ENCODE measurements at regions not wholly inside any gene's neighbourhood (a gene's known extent, or its start where the extent isn't known, plus 50 kb on each side); places are given as distances from the start of the nearest gene placed in this dataset.

- intact Hi-C loops (cut with DNase I) = no loop called here
- no peak for ATAC-seq
Measured at GRCh38 chr21:25005388-25005787, 601.9 kb downstream of the MRPL39 start.

GRCh38 chr21:25002676-25003075, 604.6 kb downstream of the MRPL39 start:
- ATAC-seq (no peak), DNase-seq (ENCODE audit: missing footprints) (no peak)
- intact Hi-C loops (cut with DNase I) = no loop called here

More at GRCh38 chr21:25005388-25005787, 601.9 kb downstream of the MRPL39 start:
- no peak for DNase-seq (ENCODE audit: missing footprints)

- DNase-seq (ENCODE audit: missing footprints) = no peak
- ATAC-seq = no peak
- intact Hi-C loops (cut with DNase I) = no loop called here
Measured at GRCh38 chr21:24995216-24995615, 612.1 kb downstream of the MRPL39 start.

GRCh38 chr21:24994717-24995116, 612.6 kb downstream of the MRPL39 start:
- ATAC-seq = no peak
- intact Hi-C loops (cut with DNase I) = no loop called here
- no peak for DNase-seq (ENCODE audit: missing footprints)

- DNase-seq (ENCODE audit: missing footprints) (no peak), ATAC-seq (no peak)
- intact Hi-C loops (cut with DNase I) = no loop called here
Measured at GRCh38 chr21:24989516-24989915, 617.8 kb downstream of the MRPL39 start.

GRCh38 chr21:24988941-24989340, 618.3 kb downstream of the MRPL39 start:
- no peak for DNase-seq (ENCODE audit: missing footprints)
- no peak for ATAC-seq
- intact Hi-C loops (cut with DNase I) = no loop called here

GRCh38 chr21:24976238-24976637, 631.0 kb downstream of the MRPL39 start:
- ATAC-seq (no peak), DNase-seq (ENCODE audit: missing footprints) (no peak)
- intact Hi-C loops (cut with DNase I) = no loop called here

- no peak for ATAC-seq
- DNase-seq (ENCODE audit: missing footprints) = no peak
- intact Hi-C loops (cut with DNase I) = no loop called here
Measured at GRCh38 chr21:24969068-24969467, 638.2 kb downstream of the MRPL39 start.

GRCh38 chr21:24955275-24955961, 651.9 kb downstream of the MRPL39 start:
- no peak for ATAC-seq
- DNase-seq (ENCODE audit: missing footprints) = no peak
- intact Hi-C loops (cut with DNase I) = no loop called here

- intact Hi-C loops (cut with DNase I) = no loop called here
- ATAC-seq (no peak), DNase-seq (ENCODE audit: missing footprints) (no peak)
Measured at GRCh38 chr21:24948186-24948585, 659.1 kb downstream of the MRPL39 start.

GRCh38 chr21:24945910-24946309, 661.4 kb downstream of the MRPL39 start:
- no peak for ATAC-seq
- DNase-seq (ENCODE audit: missing footprints) = no peak
- intact Hi-C loops (cut with DNase I) = no loop called here

- ATAC-seq = no peak
- intact Hi-C loops (cut with DNase I) = no loop called here
- no peak for DNase-seq (ENCODE audit: missing footprints)
Measured at GRCh38 chr21:24941316-24942185, 665.7 kb downstream of the MRPL39 start.

GRCh38 chr21:24939291-24939690, 668.0 kb downstream of the MRPL39 start:
- ATAC-seq (no peak), DNase-seq (ENCODE audit: missing footprints) (no peak)
- intact Hi-C loops (cut with DNase I) = no loop called here

GRCh38 chr21:24938573-24938972, 668.7 kb downstream of the MRPL39 start:
- DNase-seq (ENCODE audit: missing footprints) = no peak
- ATAC-seq = no peak
- intact Hi-C loops (cut with DNase I) = no loop called here

- ATAC-seq (no peak), DNase-seq (ENCODE audit: missing footprints) (no peak)
- intact Hi-C loops (cut with DNase I) = no loop called here
Measured at GRCh38 chr21:24935991-24936390, 671.3 kb downstream of the MRPL39 start.

GRCh38 chr21:24910591-24910990, 696.7 kb downstream of the MRPL39 start:
- no peak for DNase-seq (ENCODE audit: missing footprints)
- ATAC-seq = no peak
- intact Hi-C loops (cut with DNase I) = no loop called here

GRCh38 chr21:24903994-24904635, 703.2 kb downstream of the MRPL39 start:
- intact Hi-C loops (cut with DNase I) = no loop called here
- DNase-seq (ENCODE audit: missing footprints) (no peak), ATAC-seq (no peak)

GRCh38 chr21:24899138-24899537, 708.1 kb downstream of the MRPL39 start:
- ATAC-seq (no peak), DNase-seq (ENCODE audit: missing footprints) (no peak)
- intact Hi-C loops (cut with DNase I) = loop anchor here (5.0 kb wide), 1 partner anchor 488 kb away; no protein-coding TSS in a partner anchor

- intact Hi-C loops (cut with DNase I) = loop anchor here (2.0 to 5.0 kb wide), 2 partner anchors 415 to 489 kb away; no protein-coding TSS in a partner anchor
- DNase-seq (ENCODE audit: missing footprints) (no peak), ATAC-seq (no peak)
Measured at GRCh38 chr21:24897883-24898282, 709.4 kb downstream of the MRPL39 start.

GRCh38 chr21:24896735-24897124, 710.6 kb downstream of the MRPL39 start:
- intact Hi-C loops (cut with DNase I) = loop anchor here (2.0 to 5.0 kb wide), 2 partner anchors 416 to 491 kb away; no protein-coding TSS in a partner anchor
- no peak for DNase-seq (ENCODE audit: missing footprints)
- ATAC-seq = no peak

All from Right ventricle myocardium inferior (tissue), 1 donor.